ENCODE measurements at regions not wholly inside any gene's neighbourhood (a gene's known extent, or its start where the extent isn't known, plus 50 kb on each side); places are given as distances from the start of the nearest gene placed in this dataset.

DNA sequence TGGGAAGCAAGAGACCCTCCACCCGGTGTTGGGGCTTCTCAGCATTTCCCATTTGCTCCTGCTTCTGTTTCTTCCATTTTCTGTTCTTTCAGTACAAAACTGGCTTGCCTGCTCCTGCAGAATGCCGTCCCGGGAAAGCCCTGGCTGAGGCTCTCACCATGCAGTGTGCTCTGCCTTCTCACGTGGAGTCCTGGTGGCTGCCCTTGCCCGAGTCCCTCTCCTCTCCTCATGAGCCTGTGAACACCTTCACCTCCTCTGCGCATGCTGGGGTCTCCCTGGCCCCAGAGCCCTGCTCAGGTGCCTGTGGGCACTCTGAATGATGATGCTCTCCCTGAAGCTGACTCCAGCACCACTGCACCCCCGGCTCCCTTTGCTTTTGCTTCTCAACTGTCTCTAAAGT lies 752.0 kb downstream of the QKI start:
- Histone ChIP-seq H3K4me3 (no peak overlapping the region), H3K9me2 (replicated peaks; ENCODE audit: insufficient read depth) (no peaks in the 10 kb centered on the region), H3K27ac (no peak overlapping the region), H3K36me3 (replicated peaks; ENCODE audit: insufficient read depth, low read depth) (no peaks in the 10 kb centered on the region), H3K9me3 (ENCODE audit: low read depth) (no peaks in the 10 kb centered on the region), H3K4me1 (ENCODE audit: insufficient read depth) (no peaks in the 10 kb centered on the region), H3K27me3 (no peaks in the 10 kb centered on the region), H3K4me2 (no peak overlapping the region), H4K20me1 (ENCODE audit: insufficient read depth, poor library complexity, severe bottlenecking) (no peaks in the 10 kb centered on the region), H2AFZ (no peak overlapping the region), H3K79me2 (no peaks in the 10 kb centered on the region)
- TF ChIP-seq EZH2 (IDR thresholded peaks at IDR 0.05; ENCODE audit: borderline replicate concordance) (no peak), EZH2phosphoT487 (IDR thresholded peaks at IDR 0.05; ENCODE audit: low read depth, severe bottlenecking, unreplicated experiment) (no peak)
- TF ChIP-seq, protein P1, sequence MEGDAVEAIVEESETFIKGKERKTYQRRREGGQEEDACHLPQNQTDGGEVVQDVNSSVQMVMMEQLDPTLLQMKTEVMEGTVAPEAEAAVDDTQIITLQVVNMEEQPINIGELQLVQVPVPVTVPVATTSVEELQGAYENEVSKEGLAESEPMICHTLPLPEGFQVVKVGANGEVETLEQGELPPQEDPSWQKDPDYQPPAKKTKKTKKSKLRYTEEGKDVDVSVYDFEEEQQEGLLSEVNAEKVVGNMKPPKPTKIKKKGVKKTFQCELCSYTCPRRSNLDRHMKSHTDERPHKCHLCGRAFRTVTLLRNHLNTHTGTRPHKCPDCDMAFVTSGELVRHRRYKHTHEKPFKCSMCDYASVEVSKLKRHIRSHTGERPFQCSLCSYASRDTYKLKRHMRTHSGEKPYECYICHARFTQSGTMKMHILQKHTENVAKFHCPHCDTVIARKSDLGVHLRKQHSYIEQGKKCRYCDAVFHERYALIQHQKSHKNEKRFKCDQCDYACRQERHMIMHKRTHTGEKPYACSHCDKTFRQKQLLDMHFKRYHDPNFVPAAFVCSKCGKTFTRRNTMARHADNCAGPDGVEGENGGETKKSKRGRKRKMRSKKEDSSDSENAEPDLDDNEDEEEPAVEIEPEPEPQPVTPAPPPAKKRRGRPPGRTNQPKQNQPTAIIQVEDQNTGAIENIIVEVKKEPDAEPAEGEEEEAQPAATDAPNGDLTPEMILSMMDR (IDR thresholded peaks at IDR 0.05; ENCODE audit: poor library complexity), result no peak
- no peak for DNase-seq (ENCODE audit: low spot score)
- WGBS (ENCODE audit: low lambda C conversion rate, missing lambda C conversion rate), result 90% methylated on average over 7 of the region's 7 CpGs

DNA sequence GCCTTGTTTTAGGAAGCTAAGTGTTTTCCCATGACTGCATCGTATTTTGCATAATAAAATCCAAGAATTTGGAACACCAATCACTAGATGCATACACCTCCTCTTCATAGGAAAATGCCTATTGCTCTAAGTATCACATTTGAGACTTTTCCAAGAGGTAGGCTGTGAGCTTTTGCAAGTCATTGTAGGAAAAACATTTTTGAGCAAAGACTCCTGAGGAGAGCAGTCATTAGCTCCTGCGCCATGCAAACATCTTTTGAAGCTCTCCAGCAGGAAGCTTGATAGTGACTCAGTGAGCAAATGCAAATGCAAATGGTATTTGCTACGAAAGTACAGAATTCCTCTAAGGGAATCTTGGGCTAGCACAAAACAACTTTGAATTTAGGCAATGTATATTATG lies 750.4 kb downstream of the QKI start:
- TF ChIP-seq EZH2phosphoT487 (IDR thresholded peaks at IDR 0.05; ENCODE audit: low read depth, severe bottlenecking, unreplicated experiment) (no peak), EZH2 (IDR thresholded peaks at IDR 0.05; ENCODE audit: borderline replicate concordance) (no peak)
- TF ChIP-seq, protein P1 (IDR thresholded peaks at IDR 0.05; ENCODE audit: poor library complexity), result no peak
- no peaks in the 10 kb centered on the region for H3K27me3 ChIP-seq
- H3K9me3 ChIP-seq (ENCODE audit: low read depth), result no peaks in the 10 kb centered on the region
- H3K27ac ChIP-seq, result no peak overlapping the region
- H2AFZ ChIP-seq, result no peak overlapping the region
- 69% methylated on average over 3 of the region's 3 CpGs for WGBS (ENCODE audit: low lambda C conversion rate, missing lambda C conversion rate)
- H4K20me1 ChIP-seq (ENCODE audit: insufficient read depth, poor library complexity, severe bottlenecking), result no peaks in the 10 kb centered on the region
- no peak overlapping the region for H3K4me3 ChIP-seq
- no peak for DNase-seq (ENCODE audit: low spot score)
- H3K9me2 ChIP-seq (replicated peaks; ENCODE audit: insufficient read depth), result no peaks in the 10 kb centered on the region
- no peaks in the 10 kb centered on the region for H3K79me2 ChIP-seq
- H3K4me1 ChIP-seq (ENCODE audit: insufficient read depth), result no peaks in the 10 kb centered on the region
- H3K36me3 ChIP-seq (replicated peaks; ENCODE audit: insufficient read depth, low read depth), result no peaks in the 10 kb centered on the region
- H3K4me2 ChIP-seq, result no peak overlapping the region

DNA sequence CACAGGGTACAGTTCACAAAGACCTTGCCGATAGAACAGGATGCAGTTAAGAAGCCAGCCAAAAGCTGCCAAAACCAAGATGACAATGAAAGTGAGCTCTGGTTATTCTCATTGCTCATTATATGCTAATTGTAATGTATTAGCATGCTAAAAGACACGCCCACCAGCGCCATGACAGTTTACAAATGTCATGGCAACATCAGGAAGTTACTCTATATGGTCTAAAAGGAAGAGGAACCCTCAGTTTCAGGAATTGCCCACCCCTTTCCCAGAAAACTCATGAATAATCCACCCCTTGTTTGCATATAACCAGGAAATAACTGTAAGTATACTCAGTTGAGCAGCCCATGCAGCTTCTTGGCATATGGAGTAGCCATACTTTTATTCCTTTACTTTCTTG lies 748.7 kb downstream of the QKI start:
- H3K27ac ChIP-seq, result no peak overlapping the region
- H3K27me3 ChIP-seq, result no peaks in the 10 kb centered on the region
- no peaks in the 10 kb centered on the region for H4K20me1 ChIP-seq (ENCODE audit: insufficient read depth, poor library complexity, severe bottlenecking)
- H3K36me3 ChIP-seq (replicated peaks; ENCODE audit: insufficient read depth, low read depth), result no peaks in the 10 kb centered on the region
- TF ChIP-seq, protein P1 (IDR thresholded peaks at IDR 0.05; ENCODE audit: poor library complexity), result no peak
- TF ChIP-seq EZH2phosphoT487 (IDR thresholded peaks at IDR 0.05; ENCODE audit: low read depth, severe bottlenecking, unreplicated experiment) (no peak), EZH2 (IDR thresholded peaks at IDR 0.05; ENCODE audit: borderline replicate concordance) (no peak)
- no peak overlapping the region for H3K4me2 ChIP-seq
- H3K79me2 ChIP-seq, result no peaks in the 10 kb centered on the region
- no peak for DNase-seq (ENCODE audit: low spot score)
- WGBS (ENCODE audit: low lambda C conversion rate, missing lambda C conversion rate), result 83% methylated on average over 3 of the region's 3 CpGs
- no peak overlapping the region for H2AFZ ChIP-seq
- no peaks in the 10 kb centered on the region for H3K4me1 ChIP-seq (ENCODE audit: insufficient read depth)
- H3K4me3 ChIP-seq, result no peak overlapping the region
- H3K9me2 ChIP-seq (replicated peaks; ENCODE audit: insufficient read depth), result no peaks in the 10 kb centered on the region
- no peaks in the 10 kb centered on the region for H3K9me3 ChIP-seq (ENCODE audit: low read depth)

DNA sequence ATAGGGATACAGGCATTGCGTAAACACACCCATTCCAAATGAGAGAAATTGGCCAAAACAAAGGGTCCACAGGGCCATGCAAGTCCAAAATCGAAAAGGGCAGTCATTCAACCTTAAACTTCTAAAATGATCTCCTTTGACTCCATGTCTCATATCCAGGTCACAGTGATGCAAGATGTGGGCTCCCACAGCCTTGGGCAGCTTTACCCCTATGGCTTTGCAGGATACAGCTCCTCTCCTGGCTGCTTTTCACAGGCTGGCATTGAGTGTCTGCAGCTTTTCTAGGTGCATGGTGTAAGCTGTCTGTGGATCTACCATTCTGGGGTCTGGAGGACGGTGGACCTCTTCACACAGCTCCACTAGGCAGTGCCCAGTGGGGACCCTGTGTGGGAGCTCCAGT lies 744.5 kb downstream of the QKI start:
- 83% methylated on average over 3 of the region's 3 CpGs for WGBS (ENCODE audit: low lambda C conversion rate, missing lambda C conversion rate)
- Histone ChIP-seq H3K4me1 (ENCODE audit: insufficient read depth) (no peaks in the 10 kb centered on the region), H3K36me3 (replicated peaks; ENCODE audit: insufficient read depth, low read depth) (no peaks in the 10 kb centered on the region), H3K9me2 (replicated peaks; ENCODE audit: insufficient read depth) (no peaks in the 10 kb centered on the region), H2AFZ (no peak overlapping the region), H3K9me3 (ENCODE audit: low read depth) (no peaks in the 10 kb centered on the region), H3K27me3 (no peaks in the 10 kb centered on the region), H3K4me3 (no peak overlapping the region), H3K4me2 (no peak overlapping the region), H4K20me1 (ENCODE audit: insufficient read depth, poor library complexity, severe bottlenecking) (no peaks in the 10 kb centered on the region), H3K79me2 (no peaks in the 10 kb centered on the region), H3K27ac (no peak overlapping the region)
- DNase-seq (ENCODE audit: low spot score), result no peak
- TF ChIP-seq EZH2phosphoT487 (IDR thresholded peaks at IDR 0.05; ENCODE audit: low read depth, severe bottlenecking, unreplicated experiment) (no peak), EZH2 (IDR thresholded peaks at IDR 0.05; ENCODE audit: borderline replicate concordance) (no peak)
